RWPE2 (cell line): ENCODE measurements at regions not wholly inside any gene's neighbourhood (a gene's known extent, or its start where the extent isn't known, plus 50 kb on each side); places are given as distances from the start of the nearest gene placed in this dataset.

Experiments used
- ATAC-seq: fragments of 200-7000 bp; cut with Tn5 transposase; 3 replicates; pipeline ENCODE4 v1.9.1; 2021; ENCODE audit warnings: low read depth
- DNase-seq: peaks from one replicate; pipeline ENCODE4 v3.0.0-alpha.2; 2020; ENCODE audit warnings: low spot score
- H3K27ac ChIP-seq: fragments of 450-650 bp; 2 replicates; pipeline ENCODE4 v1.5.1; 2017; ENCODE audit warnings: mild to moderate bottlenecking; ENCODE audit not compliant: poor library complexity, severe bottlenecking
- H3K27me3 ChIP-seq: fragments of 250-450 bp; sonication (Bioruptor Pico); 2 replicates; pipeline ENCODE4 v1.5.1; 2021; ENCODE audit warnings: mild to moderate bottlenecking, moderate library complexity; ENCODE audit not compliant: insufficient read depth, poor library complexity, severe bottlenecking
- H3K36me3 ChIP-seq: fragments of 250-450 bp; sonication (Bioruptor Pico); 2 replicates; pipeline ENCODE4 v1.5.1; 2020; ENCODE audit warnings: low read depth, mild to moderate bottlenecking, moderate library complexity
- H3K4me1 ChIP-seq: fragments of 250-450 bp; sonication (Bioruptor Pico); 2 replicates; pipeline ENCODE4 v1.5.1; 2021; ENCODE audit warnings: mild to moderate bottlenecking, moderate library complexity; ENCODE audit not compliant: insufficient read depth, poor library complexity, severe bottlenecking
- H3K4me3 ChIP-seq: fragments of 250-450 bp; sonication (Bioruptor Pico); 2 replicates; pipeline ENCODE4 v1.5.1; 2021; ENCODE audit warnings: mild to moderate bottlenecking, moderate library complexity; ENCODE audit not compliant: severe bottlenecking
- H3K9me3 ChIP-seq: fragments of 250-450 bp; sonication (Bioruptor Pico); 2 replicates; pipeline ENCODE4 v1.5.1; 2021; ENCODE audit warnings: mild to moderate bottlenecking, moderate library complexity; ENCODE audit not compliant: severe bottlenecking
- CTCF ChIP-seq: fragments of 450-650 bp; IDR thresholded peaks from one replicate; pipeline ENCODE4 v1.5.1; 2017; ENCODE audit warnings: mild to moderate bottlenecking, moderate library complexity; ENCODE audit not compliant: poor library complexity, severe bottlenecking

- no peak for ATAC-seq
- no peak overlapping the region for H3K4me3 ChIP-seq
- no peak for DNase-seq
- no peak for TF ChIP-seq CTCF
- peaks cover under 1% of the 10 kb centered on the region for H3K4me1 ChIP-seq
- no peaks in the 10 kb centered on the region for H3K9me3 ChIP-seq
- H3K27ac ChIP-seq: no peak overlapping the region
- H3K27me3 ChIP-seq: no peaks in the 10 kb centered on the region
- H3K36me3 ChIP-seq: no peaks in the 10 kb centered on the region
Observed at GRCh38 chr12:3990501-3991280, 117.5 kb upstream of the PARP11 start.

- Histone ChIP-seq H3K4me3 (no peak overlapping the region), H3K27me3 (no peaks in the 10 kb centered on the region), H3K9me3 (peaks cover 3% of the 10 kb centered on the region), H3K4me1 (no peaks in the 10 kb centered on the region), H3K36me3 (no peaks in the 10 kb centered on the region), H3K27ac (no peak overlapping the region)
- no peak for DNase-seq
- TF ChIP-seq CTCF: no peak
- no peak for ATAC-seq
Observed at GRCh38 chr12:3989218-3989550, 116.0 kb upstream of the PARP11 start.

GRCh38 chr12:3988519-3989217 is 115.5 kb upstream of the PARP11 start:
- no peak for TF ChIP-seq CTCF
- no peaks in the 10 kb centered on the region for H3K27me3 ChIP-seq
- ATAC-seq: no peak
- H3K27ac ChIP-seq: no peak overlapping the region
- no peak for DNase-seq
- no peaks in the 10 kb centered on the region for H3K36me3 ChIP-seq
- no peak overlapping the region for H3K4me3 ChIP-seq
- H3K4me1 ChIP-seq: no peaks in the 10 kb centered on the region
- H3K9me3 ChIP-seq: peaks cover 6% of the 10 kb centered on the region

GRCh38 chr12:3987571-3987970 is 114.4 kb upstream of the PARP11 start:
- Histone ChIP-seq H3K4me3 (no peak overlapping the region), H3K27me3 (no peaks in the 10 kb centered on the region), H3K4me1 (no peaks in the 10 kb centered on the region), H3K9me3 (peaks cover 13% of the 10 kb centered on the region), H3K36me3 (no peaks in the 10 kb centered on the region), H3K27ac (no peak overlapping the region)
- DNase-seq (no peak), ATAC-seq (no peak)
- TF ChIP-seq CTCF: no peak
